Erythroblast (primary cell): ENCODE measurements at regions not wholly inside any gene's neighbourhood (a gene's known extent, or its start where the extent isn't known, plus 50 kb on each side); places are given as distances from the start of the nearest gene placed in this dataset.

Experiments
- DNase-seq, 2 experiments: peaks; one replicate each; lab custom pipeline; 2025; lab: John Stamatoyannopoulos, UW
- GATA1 ChIP-seq: IDR thresholded peaks from 2 replicates; pipeline ENCODE4 v1.6.1; 2011; ENCODE audit warnings: low read depth, mild to moderate bottlenecking, control low read depth, low read length, moderate library complexity
- POLR2A ChIP-seq: IDR thresholded peaks from 2 replicates; pipeline ENCODE4 v1.6.1; 2011; ENCODE audit warnings: mild to moderate bottlenecking, low read length

GRCh38 chr16:49930841-49931240 lies 74.9 kb upstream of the ZNF423 start:
- DNase-seq = no peak
- TF ChIP-seq GATA1 (no peak), POLR2A (no peak)

GRCh38 chr16:49931266-49931665 lies 75.4 kb upstream of the ZNF423 start:
- DNase-seq = no peak
- TF ChIP-seq GATA1 = no peak
- TF ChIP-seq POLR2A = no peak

GRCh38 chr16:49931916-49932315 lies 76.0 kb upstream of the ZNF423 start:
- no peak for DNase-seq
- TF ChIP-seq POLR2A = no peak
- no peak for TF ChIP-seq GATA1

GRCh38 chr16:49932434-49932833 lies 76.5 kb upstream of the ZNF423 start:
- no peak for TF ChIP-seq GATA1
- TF ChIP-seq POLR2A = no peak
- DNase-seq = no peak

- TF ChIP-seq GATA1 = no peak
- no peak for TF ChIP-seq POLR2A
- no peak for DNase-seq
These were observed 77.0 kb upstream of the ZNF423 start for GRCh38 chr16:49932946-49933345.

GRCh38 chr16:49936791-49937190 lies 80.9 kb upstream of the ZNF423 start:
- DNase-seq = no peak
- no peak for TF ChIP-seq POLR2A

- TF ChIP-seq POLR2A (no peak), GATA1 (no peak)
These were observed 82.0 kb upstream of the ZNF423 start for GRCh38 chr16:49937886-49938285.

GRCh38 chr16:49939495-49939894 lies 83.6 kb upstream of the ZNF423 start:
- TF ChIP-seq POLR2A = no peak
- TF ChIP-seq GATA1 = no peak
- DNase-seq = no peak

More at GRCh38 chr16:49937886-49938285, 82.0 kb upstream of the ZNF423 start:
- no peak for DNase-seq

GRCh38 chr16:49940464-49941224 lies 84.4 kb upstream of the CNEP1R1 start:
- TF ChIP-seq GATA1 (no peak), POLR2A (no peak)
- DNase-seq = no peak

- TF ChIP-seq GATA1 (no peak), POLR2A (no peak)
- no peak for DNase-seq
These were observed 80.8 kb upstream of the CNEP1R1 start for GRCh38 chr16:49944221-49944620.

- TF ChIP-seq POLR2A (no peak), GATA1 (no peak)
- DNase-seq = no peak
These were observed 76.9 kb upstream of the CNEP1R1 start for GRCh38 chr16:49947907-49948678.

GRCh38 chr16:49951574-49952195 lies 73.3 kb upstream of the CNEP1R1 start:
- no peak for TF ChIP-seq GATA1
- DNase-seq = no peak

GRCh38 chr16:49952386-49952785 lies 72.6 kb upstream of the CNEP1R1 start:
- TF ChIP-seq GATA1 (no peak), POLR2A (no peak)
- DNase-seq = no peak

- no peak for DNase-seq
- TF ChIP-seq POLR2A (no peak), GATA1 (no peak)
These were observed 71.9 kb upstream of the CNEP1R1 start for GRCh38 chr16:49953090-49953489.

GRCh38 chr16:49955858-49956257 lies 69.2 kb upstream of the CNEP1R1 start:
- DNase-seq = no peak
- TF ChIP-seq POLR2A = no peak
- TF ChIP-seq GATA1 = no peak
